Adrenal gland (tissue), 9 donors: ENCODE measurements at regions not wholly inside any gene's neighbourhood (a gene's known extent, or its start where the extent isn't known, plus 50 kb on each side); places are given as distances from the start of the nearest gene placed in this dataset.

Experiments
- DNase-seq, 7 donors: peaks; one replicate each; pipeline ENCODE4 v3.0.0-alpha.2; 2019 to 2020
- H3K27ac ChIP-seq, 5 donors: fragments of 200-600 bp; sonication (generic) in 4 of 5; 1 replicate in 3 of 5; 2 replicates in 2 of 5; pipeline versions ENCODE4 v1.5.1 to v1.8.0; 2016 to 2020; ENCODE audit warnings: mild to moderate bottlenecking in 1 of 5
- H3K27me3 ChIP-seq: fragments of 200-600 bp; 2 replicates; pipeline ENCODE4 v1.8.0; 2021
- H3K36me3 ChIP-seq, 2 donors: fragments of 200-600 bp; replicated peaks in 1 of 2; 1 replicate in 1 of 2; 2 replicates in 1 of 2; pipeline versions ENCODE4 v1.5.1 to v1.8.0; 2018 to 2022
- H3K4me1 ChIP-seq, 2 donors: fragments of 200-600 bp; replicated peaks in 1 of 2; 1 replicate in 1 of 2; 2 replicates in 1 of 2; pipeline versions ENCODE4 v1.5.1 to v1.8.0; 2018 to 2021
- H3K4me3 ChIP-seq, 4 donors: fragments of 200-600 bp; sonication (generic) in 3 of 4; one replicate each; pipeline ENCODE4 v1.5.1; 2016 to 2018
- H3K9me3 ChIP-seq, 3 donors: fragments of 200-600 bp; sonication (generic) in 1 of 3; replicated peaks in 1 of 3; 1 replicate in 2 of 3; 2 replicates in 1 of 3; pipeline versions ENCODE4 v1.5.1 to v1.8.0; 2016 to 2021
- CTCF ChIP-seq, 6 experiments: fragments of 450-650 bp in 4 of 6; fragments of 200-600 bp in 2 of 6; sonication (generic) in 1 of 6; IDR thresholded peaks; 1 replicate in 5 of 6; 2 replicates in 1 of 6; pipeline versions ENCODE4 v1.5.1 to v1.8.0; 2016 to 2021; ENCODE audit warnings: antibody characterized with exemption in 6 of 6, mild to moderate bottlenecking in 2 of 6, moderate library complexity in 1 of 6
- POLR2A ChIP-seq, 2 donors: fragments of 450-650 bp; IDR thresholded peaks; one replicate each; pipeline ENCODE4 v1.6.1; 2017; ENCODE audit warnings: antibody characterized with exemption in 2 of 2, mild to moderate bottlenecking in 2 of 2, moderate library complexity in 1 of 2
- WGBS, 4 donors: extraction: QIAGEN DNeasy Blood & Tissue Kit in 2 of 4; methylation state at CpG; one replicate each; pipeline versions ENCODE4 v1.1.5 to v1.1.7; 2013 to 2017; 5-methylcytosine and 5-hydroxymethylcytosine counted together
- intact Hi-C, 2 donors: fragments of 100-400 bp; cut with DNase I; formaldehyde crosslinking; loops; one replicate each; pipeline versions ENCODE4 v1.14.1 to v1.15.0; 2022 to 2023
- donor health status: healthy with polysubstance abuse.
- donor health status: Bipolar disorder and iron deficiency.
- donor health status: DM: yes; HTN: yes; CAD: no.
- donor health status: DM: no; HTN: no; CAD: no.
- donor health status: DM: no; HTN: no; CAD: no.

- H3K4me1 ChIP-seq = no peaks in the 10 kb centered on the region
- TF ChIP-seq CTCF (IDR thresholded peaks at IDR 0.05) (no peak), POLR2A (IDR thresholded peaks at IDR 0.05) (no peak)
- 89 to 93% (median 91%) methylated on average over 8 of the region's 8 CpGs for WGBS, 4 donors
- H3K27ac ChIP-seq = no peak overlapping the region
- H3K27me3 ChIP-seq = no peaks in the 10 kb centered on the region
- no peak overlapping the region for H3K4me3 ChIP-seq
- no peaks in the 10 kb centered on the region for H3K9me3 ChIP-seq
- intact Hi-C loops = no loop called here
- H3K36me3 ChIP-seq = no peaks in the 10 kb centered on the region
- DNase-seq = no peak
Measured at GRCh38 chr11:70766901-70767300, 368.6 kb downstream of the CTTN start.

- intact Hi-C loops = no loop called here
- Histone ChIP-seq H3K4me3 (no peak overlapping the region), H3K36me3 (no peaks in the 10 kb centered on the region), H3K27ac (no peak overlapping the region), H3K4me1 (no peaks in the 10 kb centered on the region), H3K27me3 (no peaks in the 10 kb centered on the region), H3K9me3 (no peaks in the 10 kb centered on the region)
- peak in 1 of 7 donors; percentile 0 for DNase-seq
- TF ChIP-seq CTCF (IDR thresholded peaks at IDR 0.05) (no peak), POLR2A (IDR thresholded peaks at IDR 0.05) (no peak)
- WGBS, 4 donors = 88 to 92% (median 89%) methylated on average over 6 to 10 of the region's 10 CpGs
Measured at GRCh38 chr11:70768346-70769095, 370.2 kb downstream of the CTTN start.

- Histone ChIP-seq H3K9me3 (no peaks in the 10 kb centered on the region), H3K4me3 (no peak overlapping the region), H3K36me3 (no peaks in the 10 kb centered on the region), H3K27ac (no peak overlapping the region), H3K27me3 (no peaks in the 10 kb centered on the region), H3K4me1 (no peaks in the 10 kb centered on the region)
- TF ChIP-seq POLR2A (IDR thresholded peaks at IDR 0.05) = no peak
- no peak for TF ChIP-seq CTCF (IDR thresholded peaks at IDR 0.05)
- intact Hi-C loops = no loop called here
- DNase-seq = peak; percentile 28 to 65 (median 53)
- WGBS, 4 donors = 45 to 65% (median 51%) methylated on average over 2 to 14 of the region's 14 CpGs
Measured at GRCh38 chr11:70769106-70769505, 370.8 kb downstream of the CTTN start.

GRCh38 chr11:70769521-70769920, 371.2 kb downstream of the CTTN start:
- Histone ChIP-seq H3K9me3 (no peaks in the 10 kb centered on the region), H3K36me3 (no peaks in the 10 kb centered on the region), H3K4me3 (no peak overlapping the region), H3K27me3 (no peaks in the 10 kb centered on the region), H3K27ac (no peak overlapping the region), H3K4me1 (no peaks in the 10 kb centered on the region)
- DNase-seq = no peak
- TF ChIP-seq CTCF (IDR thresholded peaks at IDR 0.05) = no peak
- TF ChIP-seq POLR2A (IDR thresholded peaks at IDR 0.05) = no peak
- 72 to 78% (median 74%) methylated on average over 5 to 8 of the region's 8 CpGs for WGBS, 4 donors
- intact Hi-C loops = no loop called here
